ENCODE measurements at regions not wholly inside any gene's neighbourhood (a gene's known extent, or its start where the extent isn't known, plus 50 kb on each side); places are given as distances from the start of the nearest gene placed in this dataset.
"Not testable (repeated sequence)": the region's sequence is repeated elsewhere in the genome, so short reads cannot be mapped to it uniquely, and the experiment has no call there.

DNA sequence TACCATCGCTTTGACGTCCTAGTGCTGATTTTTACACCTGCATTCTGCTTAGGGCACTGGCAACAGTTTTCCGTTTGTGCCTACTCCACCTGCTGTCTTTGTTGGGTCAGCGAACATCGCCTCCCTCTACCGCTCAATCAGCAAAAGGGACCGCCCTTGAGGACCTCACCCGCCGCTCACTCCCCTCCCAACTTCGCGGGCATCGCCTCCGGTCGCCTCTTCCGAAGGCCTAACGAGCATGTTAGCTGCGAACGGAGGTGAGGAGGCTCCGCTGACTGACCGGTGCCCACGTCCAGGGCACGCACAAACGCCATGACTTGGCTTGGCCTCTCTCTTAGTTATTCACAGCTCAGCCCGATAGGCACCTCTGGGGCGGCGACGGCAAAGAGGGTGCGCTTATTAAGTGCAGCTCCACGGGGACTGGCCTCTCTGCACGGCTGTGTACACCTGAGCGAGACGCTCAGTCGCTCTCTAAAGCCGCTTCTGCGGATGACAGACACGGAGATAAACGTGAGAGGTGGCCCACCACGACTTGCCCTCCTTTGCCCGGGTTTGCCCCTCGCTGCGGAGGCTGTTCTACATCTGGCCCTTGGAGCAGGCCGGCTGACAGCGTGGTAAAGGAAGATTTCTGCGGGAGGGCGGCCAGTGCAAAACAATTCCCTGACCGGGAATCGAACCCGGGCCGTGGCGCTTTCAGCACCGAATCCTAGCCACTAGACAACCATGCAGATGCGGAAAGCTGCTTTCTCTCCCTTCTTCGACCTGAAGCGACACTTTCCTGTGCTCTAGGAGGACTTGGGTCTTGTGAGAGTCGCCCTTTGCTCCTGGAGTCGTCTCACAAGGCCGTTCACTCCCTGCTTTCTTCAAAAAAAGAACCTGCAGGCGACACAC lies 81.6 kb upstream of the FCGR1A start:
- not testable (repeated sequence) for DNase-seq

DNA sequence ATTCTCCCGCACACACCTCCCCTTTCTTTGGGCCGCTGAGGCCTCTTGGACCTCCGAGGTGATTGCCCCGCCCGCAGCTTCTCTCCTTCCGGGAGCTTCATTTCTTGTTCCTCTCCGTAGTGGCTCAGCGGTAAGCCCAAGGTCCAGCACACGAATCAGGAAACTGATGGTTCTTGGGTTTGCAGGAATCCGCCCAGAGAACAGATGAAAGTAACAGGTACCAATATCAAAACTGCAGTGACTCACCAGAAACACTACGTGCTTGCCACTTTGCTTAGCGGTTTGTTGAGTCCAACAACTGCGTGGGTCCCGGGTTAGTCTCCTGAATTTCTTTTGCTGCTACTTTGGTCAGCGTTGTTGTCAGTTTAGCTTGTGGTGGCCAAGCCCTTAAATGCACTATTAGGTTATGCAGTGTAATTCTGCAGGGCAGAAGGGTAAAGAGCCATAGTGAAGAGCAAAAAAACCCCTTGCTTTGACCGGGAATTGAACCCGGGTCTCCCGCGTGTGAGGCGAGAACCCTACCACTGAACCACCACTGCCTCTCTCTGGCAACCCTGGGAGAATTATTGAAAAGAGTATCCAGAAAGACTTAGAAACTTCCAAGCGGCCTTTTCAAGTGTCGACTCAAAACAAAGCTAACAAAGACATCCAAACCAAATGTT lies 74.2 kb upstream of the FCGR1A start:
- peak; percentile 40 for DNase-seq

GRCh38 chr1:149711651-149712050 lies 70.8 kb upstream of the FCGR1A start:
- DNase-seq = not testable (repeated sequence)

GRCh38 chr1:149712154-149712927 lies 70.2 kb upstream of the FCGR1A start:
- DNase-seq = peak; percentile 16

DNA sequence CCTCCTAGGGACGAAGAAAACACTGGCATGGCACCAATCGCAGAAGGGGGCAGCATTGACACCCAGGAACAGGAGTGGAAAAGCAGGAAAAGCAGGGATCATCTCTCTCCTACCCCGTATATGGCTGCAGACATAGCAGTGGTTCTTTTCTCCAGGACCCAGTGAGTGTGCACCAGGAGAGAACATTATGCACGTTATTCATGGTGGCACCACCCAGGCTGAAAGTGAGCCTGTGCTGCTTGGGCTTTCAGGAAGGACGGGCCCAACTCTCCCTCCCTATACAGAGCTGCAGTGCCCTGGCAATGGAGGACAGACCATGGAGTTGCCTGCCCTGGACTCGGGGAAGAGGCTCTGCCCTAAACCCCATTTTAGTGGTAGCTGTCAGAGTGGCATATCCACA lies 69.0 kb upstream of the FCGR1A start:
- not testable (repeated sequence) for DNase-seq

GRCh38 chr1:149713952-149714351 lies 68.5 kb upstream of the FCGR1A start:
- not testable (repeated sequence) for DNase-seq

DNA sequence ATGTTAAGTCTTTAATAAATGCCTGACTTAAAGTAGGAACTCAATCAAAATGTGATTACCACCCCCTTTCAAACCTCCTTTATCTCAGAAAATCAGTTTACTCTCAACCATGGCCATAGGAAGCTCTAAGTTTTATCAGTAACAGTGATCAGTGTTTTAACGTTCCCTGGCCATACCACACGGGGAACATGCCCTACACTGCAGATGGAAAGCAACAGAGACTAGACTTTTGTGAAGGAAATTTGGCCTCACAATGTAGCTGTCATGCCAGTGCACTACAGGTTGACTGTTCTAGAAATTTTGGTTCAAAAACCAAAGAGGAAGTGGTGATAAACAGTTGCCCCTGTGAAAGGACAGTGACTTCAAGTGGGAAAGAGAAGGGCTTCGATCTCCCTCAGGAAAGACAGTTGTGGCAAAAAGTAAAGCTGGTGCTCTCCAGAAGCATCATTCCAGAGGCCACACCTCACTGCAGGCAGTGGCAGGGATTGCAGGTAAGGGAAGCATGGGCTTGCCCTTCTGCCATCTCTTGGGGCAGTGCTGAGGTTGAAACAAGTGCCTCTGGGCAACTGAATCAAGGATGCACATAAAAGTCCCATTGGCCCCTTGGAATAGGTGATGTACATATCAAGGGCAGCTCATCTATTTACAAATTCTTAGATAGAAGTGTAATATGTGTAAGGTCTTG lies 57.7 kb upstream of the FCGR1A start:
- not testable (repeated sequence) for DNase-seq

- DNase-seq = not testable (repeated sequence)
These were observed 55.8 kb upstream of the FCGR1A start for GRCh38 chr1:149726688-149727087.

DNA sequence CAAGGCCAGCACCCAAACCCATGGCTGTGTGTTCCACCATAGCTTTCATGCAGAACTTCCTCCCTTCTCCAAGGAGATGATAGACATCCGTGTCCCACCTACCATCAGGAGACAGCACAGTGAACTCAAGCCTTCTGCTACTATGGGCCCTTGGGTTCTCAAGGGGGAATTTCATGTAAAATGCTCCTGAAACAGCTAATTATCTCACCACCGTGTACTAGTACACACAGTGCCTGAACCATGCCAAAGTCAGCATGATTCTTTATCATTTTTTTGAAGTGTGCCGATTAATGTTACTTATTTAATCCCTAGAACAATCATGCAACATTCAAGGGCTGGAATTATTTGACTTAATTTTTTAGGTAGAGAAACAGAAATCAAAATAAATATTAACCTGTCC lies 53.9 kb upstream of the FCGR1A start:
- DNase-seq = not testable (repeated sequence)

Measured in NCI-H1105 treated with DMSO at 0.1 percent for 48 hours (cell line).